IMR-90 (cell line): ENCODE measurements at regions not wholly inside any gene's neighbourhood (a gene's known extent, or its start where the extent isn't known, plus 50 kb on each side); places are given as distances from the start of the nearest gene placed in this dataset.

Source experiments
- ATAC-seq: fragments of 200-7000 bp; cut with Tn5 transposase; 2 replicates; pipeline ENCODE4 v1.9.1; 2020; ENCODE audit warnings: low read depth, mild to moderate bottlenecking, moderate library complexity
- BruUV-seq: library from RNA; stranded (reverse); fragments of 400-500 nt; replicated peaks from 2 replicates; lab custom pipeline; 2021; lab: Mats Ljungman, UMichigan
- CTCF ChIA-PET: fragments of 300-600 bp; formaldehyde crosslinking; extraction: SDS; loops from one replicate; lab custom pipeline; 2021; ENCODE audit warnings: antibody characterized with exemption; lab: Yijun Ruan, JAX
- POLR2A ChIA-PET: fragments of 300-600 bp; sonication (Branson Sonifier 250); formaldehyde crosslinking; loops from one replicate; lab custom pipeline; 2022; ENCODE audit warnings: antibody characterized with exemption; ENCODE audit not compliant: unreplicated experiment; lab: Charles Lee
- DNase-seq: peaks from one replicate; pipeline ENCODE4 v3.0.0; 2013
- H2AFZ ChIP-seq: replicated peaks from 2 replicates; pipeline ENCODE3; 2013; ENCODE audit warnings: low read length, mild to moderate bottlenecking; ENCODE audit not compliant: poor library complexity
- H2AK5ac ChIP-seq: 2 replicates; pipeline ENCODE4 v1.6.1; 2013; ENCODE audit warnings: low read depth, low read length, inconsistent platforms
- H2AK9ac ChIP-seq: replicated peaks from 2 replicates; pipeline ENCODE3; 2013; ENCODE audit warnings: mild to moderate bottlenecking, low read depth, low read length, moderate library complexity; ENCODE audit not compliant: poor library complexity
- H2BK120ac ChIP-seq: 2 replicates; pipeline ENCODE4 v1.6.1; 2013; ENCODE audit warnings: low read depth, low read length, inconsistent platforms
- H2BK15ac ChIP-seq: 3 replicates; pipeline ENCODE4 v1.6.1; 2013; ENCODE audit warnings: low read depth, low read length, inconsistent platforms
- H2BK20ac ChIP-seq: 2 replicates; pipeline ENCODE4 v1.6.1; 2013; ENCODE audit warnings: low read depth, mild to moderate bottlenecking, inconsistent platforms, low read length, moderate library complexity
- H2BK5ac ChIP-seq: 2 replicates; pipeline ENCODE4 v1.6.1; 2013; ENCODE audit warnings: mild to moderate bottlenecking, low read depth, low read length, inconsistent platforms; ENCODE audit not compliant: poor library complexity, severe bottlenecking
- H3K14ac ChIP-seq: replicated peaks from 2 replicates; pipeline ENCODE4 v1.6.1; 2013; ENCODE audit warnings: low read depth, low read length, inconsistent platforms
- H3K18ac ChIP-seq: 2 replicates; pipeline ENCODE4 v1.6.1; 2013; ENCODE audit warnings: low read depth, low read length, control low read depth
- H3K23ac ChIP-seq: 2 replicates; pipeline ENCODE4 v1.6.1; 2013; ENCODE audit warnings: low read depth, low read length, inconsistent platforms
- H3K27ac ChIP-seq: 2 replicates; pipeline ENCODE4 v1.5.1; 2013; ENCODE audit warnings: mild to moderate bottlenecking, control low read depth, low read length; ENCODE audit not compliant: insufficient read depth
- H3K27me3 ChIP-seq: 2 replicates; pipeline ENCODE4 v1.6.1; 2013; ENCODE audit warnings: low read length; ENCODE audit not compliant: control insufficient read depth, insufficient read depth
- H3K36me3 ChIP-seq: 2 replicates; pipeline ENCODE4 v1.6.1; 2013; ENCODE audit warnings: low read length, mixed read lengths; ENCODE audit not compliant: control insufficient read depth, insufficient read depth
- H3K4ac ChIP-seq: 2 replicates; pipeline ENCODE4 v1.6.1; 2013; ENCODE audit warnings: low read depth, low read length, inconsistent platforms
- H3K4me1 ChIP-seq: 2 replicates; pipeline ENCODE4 v1.6.1; 2013; ENCODE audit warnings: low read length, mixed read lengths; ENCODE audit not compliant: control insufficient read depth, insufficient read depth
- H3K4me2 ChIP-seq: 2 replicates; pipeline ENCODE4 v1.6.1; 2013; ENCODE audit warnings: low read depth, mild to moderate bottlenecking, control low read depth, low read length, moderate library complexity
- H3K4me3 ChIP-seq: 2 replicates; pipeline ENCODE4 v1.5.1; 2013; ENCODE audit warnings: low read depth, mild to moderate bottlenecking, control low read depth, low read length, moderate library complexity; ENCODE audit not compliant: insufficient read depth
- H3K56ac ChIP-seq: 2 replicates; pipeline ENCODE4 v1.6.1; 2013; ENCODE audit warnings: low read length, inconsistent platforms; ENCODE audit not compliant: insufficient read depth; ENCODE audit errors: extremely low read depth
- H3K79me1 ChIP-seq, 2 experiments: 2 replicates each; pipeline ENCODE4 v1.6.1; 2013; ENCODE audit warnings: low read length in 2 of 2, inconsistent platforms in 1 of 2, low read depth in 1 of 2
- H3K9ac ChIP-seq: 2 replicates; pipeline ENCODE4 v1.6.1; 2013; ENCODE audit warnings: low read depth, low read length, control low read depth
- H3K9me1 ChIP-seq: 2 replicates; pipeline ENCODE4 v1.6.1; 2013; ENCODE audit warnings: low read length, inconsistent platforms; ENCODE audit not compliant: insufficient read depth
- H3K9me3 ChIP-seq: 2 replicates; pipeline ENCODE4 v1.6.1; 2013; ENCODE audit warnings: low read length; ENCODE audit not compliant: control insufficient read depth, insufficient read depth
- H4K20me1 ChIP-seq: 2 replicates; pipeline ENCODE4 v1.6.1; 2013; ENCODE audit warnings: low read length, inconsistent platforms; ENCODE audit not compliant: insufficient read depth
- H4K5ac ChIP-seq: 2 replicates; pipeline ENCODE4 v1.6.1; 2013; ENCODE audit warnings: mild to moderate bottlenecking, low read depth, low read length, control low read depth
- H4K8ac ChIP-seq, 2 experiments: 2 replicates each; pipeline ENCODE4 v1.6.1; 2013; ENCODE audit warnings: low read depth in 2 of 2, low read length in 2 of 2, control low read depth in 1 of 2, inconsistent platforms in 1 of 2
- H4K91ac ChIP-seq: 2 replicates; pipeline ENCODE4 v1.6.1; 2013; ENCODE audit warnings: low read depth, low read length, inconsistent platforms; ENCODE audit not compliant: insufficient read depth
- CHD1 ChIP-seq: IDR thresholded peaks from 2 replicates; pipeline ENCODE4 v1.6.1; 2012; ENCODE audit warnings: low read depth, low read length, improper control_type of control experiment
- NFE2L2 ChIP-seq: fragments of 150-350 bp; IDR thresholded peaks from 2 replicates; pipeline ENCODE4 v1.6.1; 2016; ENCODE audit warnings: low read depth, mild to moderate bottlenecking, low read length
- POLR2A ChIP-seq: IDR thresholded peaks from 2 replicates; pipeline ENCODE4 v1.6.1; 2012; ENCODE audit warnings: mild to moderate bottlenecking, low read depth, low read length
- RAD21 ChIP-seq: IDR thresholded peaks from 2 replicates; pipeline ENCODE4 v1.6.1; 2012; ENCODE audit warnings: low read length, improper control_type of control experiment
- RFX5 ChIP-seq: IDR thresholded peaks from 2 replicates; pipeline ENCODE4 v1.8.0; 2012; ENCODE audit warnings: low read depth, mild to moderate bottlenecking, low read length, moderate library complexity
- WGBS, 2 experiments: methylation state at CpG; one replicate each; pipeline versions ENCODE4 v1.1.5 to v1.1.7; 2013; ENCODE audit warnings: missing lambda C conversion rate in 2 of 2; ENCODE audit not compliant: insufficient read length in 1 of 2; ENCODE audit errors: extremely low coverage in 2 of 2; 5-methylcytosine and 5-hydroxymethylcytosine counted together
- dilution Hi-C: fragments of 300-500 bp; cut with HindIII; formaldehyde crosslinking; loops from one replicate; pipeline ENCODE4 v1.14.3; 2018; ENCODE audit warnings: low sequenced_read_pairs; ENCODE audit not compliant: unreplicated experiment
- in situ Hi-C: fragments of 300-500 bp; cut with MboI; formaldehyde crosslinking; loops from 3 replicates; pipeline ENCODE4 v1.14.3; 2019; ENCODE audit warnings: low sequenced_read_pairs, inconsistent platforms, mixed read lengths
- intact Hi-C: fragments of 100-400 bp; cut with micrococcal nuclease; formaldehyde crosslinking; loops from 2 replicates; pipeline ENCODE4 v1.10.0; 2022

- peak overlapping the region; percentile 60; the same call in 1 of the 2 replicates for H4K91ac ChIP-seq
- peaks cover 17% of the 10 kb centered on the region for H3K4me1 ChIP-seq
- H3K9me3 ChIP-seq = no peaks in the 10 kb centered on the region
- no peak overlapping the region for H3K56ac ChIP-seq
- no peaks in the 10 kb centered on the region for H3K79me1 ChIP-seq
- no peak overlapping the region for H3K4me3 ChIP-seq
- peak overlapping the region; percentile 80 for H3K14ac ChIP-seq
- H3K9me1 ChIP-seq = peaks cover 12% of the 10 kb centered on the region
- no TSS peak for BruUV-seq
- H4K5ac ChIP-seq = peak overlapping the region; percentile 34
- no peak overlapping the region for H3K27ac ChIP-seq
- H3K4ac ChIP-seq = peak overlapping the region; percentile 66
- H3K27me3 ChIP-seq = no peaks in the 10 kb centered on the region
- no peaks in the 10 kb centered on the region for H3K36me3 ChIP-seq
- dilution Hi-C loops (no loop called here), intact Hi-C loops (no loop called here), in situ Hi-C loops (no loop called here)
- H4K8ac ChIP-seq = peak overlapping the region; percentile 0 to 55
- H2BK20ac ChIP-seq = peak overlapping the region; percentile 81
- H2AK9ac ChIP-seq = no peak overlapping the region
- no peak overlapping the region for H3K23ac ChIP-seq
- peak overlapping the region; percentile 59 for H2BK5ac ChIP-seq
- H2AK5ac ChIP-seq = peak overlapping the region; percentile 41
- no peak overlapping the region for H3K9ac ChIP-seq
- peak overlapping the region; percentile 58 for H3K18ac ChIP-seq
- ChIA-PET CTCF (no interaction called here), POLR2A (no interaction called here)
- H4K20me1 ChIP-seq = 0 out of 2 replicates have a peak, but pooled peaks cover 3% of the 10 kb centered on the region
- DNase-seq (no peak), ATAC-seq (no peak)
- TF ChIP-seq CHD1 = no peak
- TF ChIP-seq RFX5 = no peak
- no peak for TF ChIP-seq RAD21
- TF ChIP-seq POLR2A = no peak
- TF ChIP-seq NFE2L2 = no peak
- peak overlapping the region; percentile 14 for H2AFZ ChIP-seq
- H2BK15ac ChIP-seq = peak overlapping the region; percentile 71; the same call in 2 of the 3 replicates
- peak overlapping the region; percentile 21 for H2BK120ac ChIP-seq
- 80% methylated on average over 1 of the region's 3 CpGs; no CpG with 5 or more reads in 1 of the 2 experiments for WGBS, 2 experiments
- H3K4me2 ChIP-seq = no peak overlapping the region
Measured at GRCh38 chr2:12317286-12317685, 399.4 kb upstream of the TRIB2 start.
